Activated naive CD4-positive, alpha-beta T cell treated with anti-CD3 and anti-CD28 coated beads for 36 hours (primary cell): ENCODE measurements at regions not wholly inside any gene's neighbourhood (a gene's known extent, or its start where the extent isn't known, plus 50 kb on each side); places are given as distances from the start of the nearest gene placed in this dataset.

Experiments
- CTCF ChIA-PET: fragments of 350-600 bp; sonication (Branson Sonifier 250); formaldehyde crosslinking; loops from one replicate; lab custom pipeline; 2021; ENCODE audit warnings: antibody characterized with exemption; lab: Charles Lee
- DNase-seq: peaks from one replicate; pipeline ENCODE4 v3.0.0-alpha.2; 2020
- H3K27ac Mint-ChIP-seq: one replicate; pipeline ENCODE4 v1.8.0; 2021; ENCODE audit warnings: mild to moderate bottlenecking, mixed read lengths
- H3K27me3 Mint-ChIP-seq: one replicate; pipeline ENCODE4 v1.8.0; 2021; ENCODE audit warnings: low read depth, mixed read lengths
- H3K36me3 Mint-ChIP-seq: one replicate; pipeline ENCODE4 v1.8.0; 2021; ENCODE audit warnings: low read depth, mixed read lengths
- H3K4me1 Mint-ChIP-seq: one replicate; pipeline ENCODE4 v1.8.0; 2021; ENCODE audit warnings: low read depth, mixed read lengths
- H3K4me3 Mint-ChIP-seq: one replicate; pipeline ENCODE4 v1.8.0; 2021; ENCODE audit warnings: mild to moderate bottlenecking, moderate library complexity, mixed read lengths
- H3K9me3 Mint-ChIP-seq: one replicate; pipeline ENCODE4 v1.8.0; 2021; ENCODE audit warnings: mixed read lengths
- intact Hi-C: fragments of 100-400 bp; cut with micrococcal nuclease; formaldehyde crosslinking; loops from one replicate; pipeline ENCODE4 v1.15.1; 2023

- H3K36me3 Mint-ChIP-seq = no peaks in the 10 kb centered on the region
- no peak overlapping the region for H3K27ac Mint-ChIP-seq
- peaks cover 3% of the 10 kb centered on the region for H3K27me3 Mint-ChIP-seq
- H3K9me3 Mint-ChIP-seq = peaks cover 6% of the 10 kb centered on the region
- no peak for DNase-seq
- CTCF ChIA-PET = interaction anchor here (1.3 kb wide), 1 partner anchor 59 kb away, joined by 3 read pairs; no protein-coding TSS in a partner anchor
- H3K4me1 Mint-ChIP-seq = no peaks in the 10 kb centered on the region
- intact Hi-C loops = no loop called here
- H3K4me3 Mint-ChIP-seq = no peak overlapping the region
Observed at GRCh38 chr5:180411948-180412347, 58.8 kb upstream of the GFPT2 start.

- CTCF ChIA-PET = no interaction called here
- Mint-ChIP-seq H3K27ac (no peak overlapping the region), H3K36me3 (no peaks in the 10 kb centered on the region), H3K4me3 (no peak overlapping the region), H3K27me3 (no peaks in the 10 kb centered on the region), H3K9me3 (peaks cover 6% of the 10 kb centered on the region), H3K4me1 (no peaks in the 10 kb centered on the region)
- intact Hi-C loops = no loop called here
- no peak for DNase-seq
Observed at GRCh38 chr5:180414176-180414575, 61.0 kb upstream of the GFPT2 start.

- H3K27ac Mint-ChIP-seq = no peak overlapping the region
- no peaks in the 10 kb centered on the region for H3K36me3 Mint-ChIP-seq
- H3K4me1 Mint-ChIP-seq = no peaks in the 10 kb centered on the region
- intact Hi-C loops = no loop called here
- DNase-seq = no peak
- H3K4me3 Mint-ChIP-seq = no peak overlapping the region
- CTCF ChIA-PET = no interaction called here
- H3K9me3 Mint-ChIP-seq = no peaks in the 10 kb centered on the region
- H3K27me3 Mint-ChIP-seq = no peaks in the 10 kb centered on the region
Observed at GRCh38 chr5:180421672-180422071, 68.5 kb upstream of the GFPT2 start.

- no peak overlapping the region for H3K27ac Mint-ChIP-seq
- CTCF ChIA-PET = no interaction called here
- no peaks in the 10 kb centered on the region for H3K36me3 Mint-ChIP-seq
Observed at GRCh38 chr5:180423133-180423532, 70.0 kb upstream of the GFPT2 start.

GRCh38 chr5:180423598-180423997 is 70.5 kb upstream of the GFPT2 start:
- CTCF ChIA-PET = no interaction called here
- intact Hi-C loops = no loop called here
- DNase-seq = no peak
- no peak overlapping the region for H3K27ac Mint-ChIP-seq
- H3K27me3 Mint-ChIP-seq = no peaks in the 10 kb centered on the region
- no peaks in the 10 kb centered on the region for H3K36me3 Mint-ChIP-seq
- H3K4me1 Mint-ChIP-seq = no peaks in the 10 kb centered on the region
- H3K4me3 Mint-ChIP-seq = no peak overlapping the region
- no peaks in the 10 kb centered on the region for H3K9me3 Mint-ChIP-seq

More at GRCh38 chr5:180423133-180423532, 70.0 kb upstream of the GFPT2 start:
- no peaks in the 10 kb centered on the region for H3K9me3 Mint-ChIP-seq
- H3K4me3 Mint-ChIP-seq = no peak overlapping the region
- DNase-seq = no peak
- H3K4me1 Mint-ChIP-seq = no peaks in the 10 kb centered on the region
- intact Hi-C loops = no loop called here
- no peaks in the 10 kb centered on the region for H3K27me3 Mint-ChIP-seq

- no peak overlapping the region for H3K27ac Mint-ChIP-seq
- intact Hi-C loops = no loop called here
- H3K4me3 Mint-ChIP-seq = no peak overlapping the region
- H3K9me3 Mint-ChIP-seq = no peaks in the 10 kb centered on the region
- CTCF ChIA-PET = no interaction called here
- no peaks in the 10 kb centered on the region for H3K4me1 Mint-ChIP-seq
- H3K36me3 Mint-ChIP-seq = no peaks in the 10 kb centered on the region
- no peaks in the 10 kb centered on the region for H3K27me3 Mint-ChIP-seq
- no peak for DNase-seq
Observed at GRCh38 chr5:180424094-180424493, 70.1 kb upstream of the CNOT6 start.

GRCh38 chr5:180428598-180428997 is 65.6 kb upstream of the CNOT6 start:
- Mint-ChIP-seq H3K9me3 (no peaks in the 10 kb centered on the region), H3K4me3 (no peak overlapping the region), H3K27me3 (no peaks in the 10 kb centered on the region), H3K36me3 (no peaks in the 10 kb centered on the region), H3K27ac (no peak overlapping the region), H3K4me1 (no peaks in the 10 kb centered on the region)
- no peak for DNase-seq
- intact Hi-C loops = no loop called here
- CTCF ChIA-PET = no interaction called here

- DNase-seq = no peak
- CTCF ChIA-PET = no interaction called here
- Mint-ChIP-seq H3K4me3 (no peak overlapping the region), H3K27ac (no peak overlapping the region), H3K36me3 (no peaks in the 10 kb centered on the region), H3K9me3 (no peaks in the 10 kb centered on the region), H3K27me3 (peaks cover 4% of the 10 kb centered on the region), H3K4me1 (no peaks in the 10 kb centered on the region)
- intact Hi-C loops = no loop called here
Observed at GRCh38 chr5:180431932-180432331, 62.2 kb upstream of the CNOT6 start.

GRCh38 chr5:180433032-180433422 is 61.2 kb upstream of the CNOT6 start:
- intact Hi-C loops = no loop called here
- Mint-ChIP-seq H3K4me3 (no peak overlapping the region), H3K27me3 (peaks cover 4% of the 10 kb centered on the region), H3K4me1 (no peaks in the 10 kb centered on the region), H3K36me3 (no peaks in the 10 kb centered on the region), H3K9me3 (no peaks in the 10 kb centered on the region), H3K27ac (no peak overlapping the region)
- CTCF ChIA-PET = interaction anchor here (0.7 kb wide), 1 partner anchor 288 kb away, joined by 3 read pairs; no protein-coding TSS in a partner anchor
- no peak for DNase-seq

GRCh38 chr5:180435594-180435993 is 58.6 kb upstream of the CNOT6 start:
- Mint-ChIP-seq H3K4me1 (no peaks in the 10 kb centered on the region), H3K4me3 (no peak overlapping the region), H3K9me3 (no peaks in the 10 kb centered on the region), H3K27me3 (peaks cover 12% of the 10 kb centered on the region), H3K36me3 (no peaks in the 10 kb centered on the region), H3K27ac (no peak overlapping the region)
- no peak for DNase-seq
- CTCF ChIA-PET = no interaction called here
- intact Hi-C loops = no loop called here

- Mint-ChIP-seq H3K4me1 (no peaks in the 10 kb centered on the region), H3K36me3 (no peaks in the 10 kb centered on the region), H3K27ac (no peak overlapping the region), H3K9me3 (no peaks in the 10 kb centered on the region), H3K27me3 (peaks cover 12% of the 10 kb centered on the region), H3K4me3 (no peak overlapping the region)
- CTCF ChIA-PET = no interaction called here
- intact Hi-C loops = no loop called here
- DNase-seq = no peak
Observed at GRCh38 chr5:180436275-180436674, 57.9 kb upstream of the CNOT6 start.

- no peaks in the 10 kb centered on the region for H3K36me3 Mint-ChIP-seq
- H3K27me3 Mint-ChIP-seq = peaks cover 12% of the 10 kb centered on the region
- no peak for DNase-seq
- CTCF ChIA-PET = no interaction called here
- no peak overlapping the region for H3K4me3 Mint-ChIP-seq
- H3K9me3 Mint-ChIP-seq = no peaks in the 10 kb centered on the region
- no peaks in the 10 kb centered on the region for H3K4me1 Mint-ChIP-seq
- intact Hi-C loops = no loop called here
- H3K27ac Mint-ChIP-seq = no peak overlapping the region
Observed at GRCh38 chr5:180436936-180437335, 57.2 kb upstream of the CNOT6 start.

GRCh38 chr5:180437336-180437735 is 56.8 kb upstream of the CNOT6 start:
- Mint-ChIP-seq H3K27ac (no peak overlapping the region), H3K4me1 (no peaks in the 10 kb centered on the region), H3K36me3 (no peaks in the 10 kb centered on the region), H3K4me3 (no peak overlapping the region), H3K27me3 (peaks cover 12% of the 10 kb centered on the region), H3K9me3 (no peaks in the 10 kb centered on the region)
- DNase-seq = no peak
- intact Hi-C loops = no loop called here
- CTCF ChIA-PET = no interaction called here
